Muscle layer of duodenum (tissue), 2 donors: ENCODE measurements at regions not wholly inside any gene's neighbourhood (a gene's known extent, or its start where the extent isn't known, plus 50 kb on each side); places are given as distances from the start of the nearest gene placed in this dataset.
"Not testable (repeated sequence)": the region's sequence is repeated elsewhere in the genome, so short reads cannot be mapped to it uniquely, and the experiment has no call there.

ENCODE experiments used
- H3K27ac ChIP-seq: one replicate; pipeline ENCODE4 v1.7.0; 2013; ENCODE audit warnings: mild to moderate bottlenecking, low read length
- H3K27me3 ChIP-seq: one replicate; pipeline ENCODE4 v1.7.0; 2013; ENCODE audit warnings: low read depth, mild to moderate bottlenecking, control low read depth, low read length
- H3K36me3 ChIP-seq, 2 donors: one replicate each; pipeline ENCODE4 v1.7.0; 2013; ENCODE audit warnings: low read length in 2 of 2, control low read depth in 1 of 2, mild to moderate bottlenecking in 1 of 2; ENCODE audit not compliant: insufficient read depth in 2 of 2, control insufficient read depth in 1 of 2
- H3K4me1 ChIP-seq, 2 donors: one replicate each; pipeline ENCODE4 v1.7.0; 2013; ENCODE audit warnings: low read length in 2 of 2, mild to moderate bottlenecking in 2 of 2, control low read depth in 1 of 2, moderate library complexity in 1 of 2; ENCODE audit not compliant: insufficient read depth in 2 of 2, control insufficient read depth in 1 of 2
- H3K4me3 ChIP-seq, 2 donors: one replicate each; pipeline ENCODE4 v1.7.0; 2013; ENCODE audit warnings: low read length in 2 of 2, low read depth in 1 of 2, mild to moderate bottlenecking in 1 of 2
- H3K9me3 ChIP-seq, 2 donors: one replicate each; pipeline ENCODE4 v1.7.0; 2013; ENCODE audit warnings: low read length in 2 of 2, control low read depth in 1 of 2, mild to moderate bottlenecking in 1 of 2; ENCODE audit not compliant: control insufficient read depth in 1 of 2
- donor health status: healthy.

DNA sequence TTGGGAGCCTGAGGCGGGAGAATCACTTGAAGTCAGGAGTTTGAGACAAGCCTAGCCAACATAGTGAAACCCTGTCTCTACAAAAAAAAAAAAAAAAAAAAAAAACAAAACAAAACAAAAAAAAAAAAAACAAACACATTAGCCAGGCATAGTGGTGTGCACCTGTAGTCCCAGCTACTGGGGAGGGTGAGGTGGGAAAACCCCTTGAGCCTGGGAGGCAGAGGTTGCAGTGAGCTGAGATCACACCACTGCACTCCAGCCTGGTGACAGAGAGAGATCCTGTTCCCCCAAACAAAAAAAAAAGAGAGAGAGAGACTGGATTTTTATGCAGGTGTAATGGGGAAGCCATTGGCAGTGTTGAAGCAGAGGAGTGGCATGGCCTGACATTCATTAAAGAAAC, 385.7 kb upstream of the TENM3 start:
- not testable (repeated sequence) for H3K27ac ChIP-seq, H3K4me3 ChIP-seq, H3K9me3 ChIP-seq, H3K27me3 ChIP-seq, H3K36me3 ChIP-seq, H3K4me1 ChIP-seq

DNA sequence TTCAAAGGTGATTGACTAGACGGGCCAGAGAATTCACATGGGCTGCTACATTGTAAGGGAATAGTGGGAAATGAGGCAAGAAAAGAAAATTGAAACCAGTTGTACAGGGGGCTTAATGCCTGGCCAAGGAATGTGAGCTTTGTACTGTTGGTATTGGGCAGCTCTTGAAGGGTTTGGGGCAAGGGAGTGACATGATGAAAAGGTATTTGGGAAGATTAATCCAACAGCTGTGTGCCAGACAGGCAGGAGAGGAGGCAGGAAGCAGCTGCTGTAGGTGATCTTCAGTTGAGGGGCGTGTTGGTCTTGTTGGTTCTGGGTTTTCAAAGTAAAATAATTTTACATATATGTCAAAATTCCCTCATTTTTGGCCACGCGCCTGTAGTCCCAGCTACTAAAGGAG, 384.5 kb upstream of the TENM3 start:
- H3K9me3 ChIP-seq, result no peaks in the 10 kb centered on the region
- H3K36me3 ChIP-seq, result no peaks in the 10 kb centered on the region
- H3K27ac ChIP-seq, result no peak overlapping the region
- no peak overlapping the region for H3K4me3 ChIP-seq
- no peaks in the 10 kb centered on the region for H3K4me1 ChIP-seq
- no peaks in the 10 kb centered on the region for H3K27me3 ChIP-seq

DNA sequence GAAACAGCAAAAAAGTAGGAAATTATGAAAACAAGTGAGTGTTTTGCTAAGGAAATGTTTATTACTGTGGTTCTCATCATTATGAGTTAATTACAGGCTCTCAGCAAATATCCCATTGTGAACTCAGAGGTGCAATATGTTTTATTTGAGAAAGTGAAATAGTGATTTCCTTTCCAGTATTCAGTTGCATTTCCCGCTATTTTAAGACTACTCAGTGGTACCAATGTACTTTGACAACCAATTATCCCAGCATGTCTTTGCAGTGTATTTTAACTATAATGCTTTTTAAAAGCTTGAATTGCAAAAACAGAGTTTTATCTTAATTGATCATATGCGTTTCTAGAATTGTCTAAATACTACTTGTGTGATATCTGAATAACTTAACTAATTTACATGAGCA, 383.8 kb upstream of the TENM3 start:
- H3K27me3 ChIP-seq, result no peaks in the 10 kb centered on the region
- no peaks in the 10 kb centered on the region for H3K9me3 ChIP-seq
- H3K4me3 ChIP-seq, result no peak overlapping the region
- H3K36me3 ChIP-seq, result no peaks in the 10 kb centered on the region
- H3K4me1 ChIP-seq, result no peaks in the 10 kb centered on the region
- H3K27ac ChIP-seq, result no peak overlapping the region

DNA sequence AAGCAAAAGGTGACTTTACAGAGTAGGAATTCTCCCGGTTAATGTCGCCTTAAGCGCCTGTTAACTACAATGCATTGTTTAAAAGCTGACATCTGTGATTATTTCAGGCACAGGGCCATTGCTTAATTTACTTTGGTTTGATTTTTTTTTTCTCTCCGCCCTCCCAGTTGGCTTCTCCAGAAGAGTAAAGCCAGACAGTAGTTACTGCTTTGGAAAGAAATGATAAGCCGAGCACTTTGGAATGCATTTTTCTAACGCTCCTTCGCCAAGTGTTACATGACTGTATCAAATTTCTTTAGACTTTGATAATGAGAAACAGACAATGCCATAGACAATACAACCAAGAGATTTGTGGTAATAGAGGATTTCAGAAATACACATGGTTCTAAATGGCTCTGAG, 383.0 kb upstream of the TENM3 start:
- H3K9me3 ChIP-seq, result no peaks in the 10 kb centered on the region

DNA sequence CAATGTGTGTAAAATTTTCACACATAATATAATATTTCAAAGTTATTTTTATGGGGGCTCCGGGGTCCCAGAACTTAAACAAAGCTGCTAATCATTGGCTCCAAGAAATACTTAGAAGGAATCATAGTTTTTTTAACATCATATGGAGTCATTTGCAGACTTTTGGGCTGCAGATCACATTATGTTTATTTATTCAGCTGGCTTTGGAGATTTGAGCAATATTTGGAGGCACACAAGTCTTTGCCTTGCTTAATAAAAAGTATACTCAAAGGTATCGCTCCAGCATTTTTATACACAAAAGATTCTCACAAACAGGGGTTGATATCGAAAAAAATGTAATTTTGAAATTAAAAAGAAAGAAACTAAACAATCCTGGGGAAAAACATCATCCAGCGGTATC, 382.5 kb upstream of the TENM3 start:
- H3K36me3 ChIP-seq, result no peaks in the 10 kb centered on the region

More for the DNA sequence above, 383.0 kb upstream of the TENM3 start:
- Histone ChIP-seq H3K4me3 (no peak overlapping the region), H3K4me1 (no peaks in the 10 kb centered on the region), H3K36me3 (no peaks in the 10 kb centered on the region), H3K27me3 (no peaks in the 10 kb centered on the region), H3K27ac (no peak overlapping the region)

DNA sequence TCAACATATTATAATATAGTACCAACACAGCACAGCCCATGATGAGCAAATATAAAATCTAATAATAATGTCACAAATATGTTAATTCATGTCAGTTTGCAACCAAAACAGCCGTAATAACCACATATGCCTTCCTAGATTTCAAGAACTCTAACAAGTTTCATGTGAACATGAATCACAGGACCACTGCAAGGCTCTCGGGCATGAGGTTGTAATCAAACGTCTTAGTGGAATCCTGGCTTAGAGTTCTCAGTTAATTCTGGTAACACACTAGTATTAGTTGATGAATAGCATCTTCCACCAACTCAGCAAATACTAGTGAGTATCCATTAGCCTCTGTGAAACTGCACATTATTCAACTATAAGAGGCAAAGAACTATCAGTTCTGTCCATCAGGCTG, 379.3 kb upstream of the TENM3 start:
- Histone ChIP-seq H3K4me1 (no peaks in the 10 kb centered on the region), H3K9me3 (no peaks in the 10 kb centered on the region), H3K36me3 (no peaks in the 10 kb centered on the region), H3K27ac (no peak overlapping the region), H3K27me3 (no peaks in the 10 kb centered on the region), H3K4me3 (no peak overlapping the region)

More for the DNA sequence above, 382.5 kb upstream of the TENM3 start:
- no peak overlapping the region for H3K27ac ChIP-seq
- H3K9me3 ChIP-seq, result no peaks in the 10 kb centered on the region
- no peak overlapping the region for H3K4me3 ChIP-seq
- H3K4me1 ChIP-seq, result no peaks in the 10 kb centered on the region
- no peaks in the 10 kb centered on the region for H3K27me3 ChIP-seq

DNA sequence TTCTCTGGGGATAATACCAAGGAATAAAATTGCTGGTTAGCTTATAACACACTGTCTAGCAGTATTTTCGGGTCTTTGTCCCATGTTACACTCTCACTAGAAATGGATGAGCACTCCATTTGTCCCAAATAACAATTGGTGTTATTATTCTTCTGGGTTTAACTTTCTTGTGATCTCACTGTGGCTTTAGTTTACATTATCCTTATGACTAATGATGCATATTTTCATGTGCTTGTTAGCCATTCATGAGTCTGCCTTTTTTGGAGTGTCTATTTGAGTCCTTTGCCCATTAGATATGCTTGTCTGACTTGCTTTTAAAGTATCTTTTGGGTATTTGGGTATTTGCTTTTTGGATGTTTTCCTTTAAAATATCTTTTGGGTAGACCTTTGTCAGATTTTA, 372.9 kb upstream of the TENM3 start:
- no peaks in the 10 kb centered on the region for H3K4me1 ChIP-seq
- no peak overlapping the region for H3K27ac ChIP-seq

DNA sequence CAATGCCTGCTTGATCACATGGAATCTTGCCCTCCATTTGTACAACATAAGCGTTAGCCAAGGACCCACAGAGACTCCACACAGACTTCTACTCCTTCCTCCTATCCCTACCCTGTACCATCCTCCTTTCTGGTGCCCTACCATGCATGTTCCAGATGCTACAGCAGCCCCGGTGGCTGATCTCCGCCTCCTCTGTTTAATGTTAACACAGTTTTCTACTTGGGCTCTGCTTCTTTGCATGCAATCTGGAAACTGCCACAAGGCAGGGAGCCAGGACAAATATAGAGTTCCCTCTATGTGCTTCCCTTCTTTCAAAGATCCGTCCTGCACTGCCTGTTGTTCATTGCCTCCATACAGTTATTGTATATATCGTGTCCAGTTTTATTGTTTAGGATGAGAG, 368.6 kb upstream of the TENM3 start:
- Histone ChIP-seq H3K4me1 (no peaks in the 10 kb centered on the region), H3K9me3 (no peaks in the 10 kb centered on the region), H3K27me3 (no peaks in the 10 kb centered on the region), H3K27ac (no peak overlapping the region), H3K4me3 (no peak overlapping the region), H3K36me3 (no peaks in the 10 kb centered on the region)

More for the DNA sequence above, 372.9 kb upstream of the TENM3 start:
- Histone ChIP-seq H3K36me3 (no peaks in the 10 kb centered on the region), H3K9me3 (no peaks in the 10 kb centered on the region), H3K4me3 (no peak overlapping the region), H3K27me3 (no peaks in the 10 kb centered on the region)

DNA sequence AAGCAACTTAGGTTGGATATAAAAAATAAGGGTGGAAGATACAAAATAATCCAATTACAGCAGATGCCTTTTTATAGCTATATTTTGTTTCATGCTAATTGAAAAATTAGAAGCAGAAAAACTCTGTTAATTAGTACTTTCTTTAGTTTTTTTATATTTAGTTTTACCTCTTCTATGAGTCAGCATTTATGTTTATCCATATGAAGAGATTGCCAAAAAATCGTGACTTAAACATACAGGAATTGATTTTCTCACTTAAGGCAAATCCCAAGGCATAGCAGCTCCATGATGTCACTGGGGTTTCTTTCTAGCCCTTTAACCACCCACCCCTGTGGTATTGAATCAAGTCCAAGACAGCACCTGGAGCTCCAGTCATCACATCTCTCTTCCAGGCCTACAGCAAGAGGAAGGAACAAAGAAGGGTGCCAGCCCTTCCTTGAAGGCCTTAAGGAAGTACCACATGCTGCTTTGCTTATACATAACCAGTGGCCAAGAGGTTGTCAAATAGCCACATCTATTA, 365.8 kb upstream of the TENM3 start:
- H3K27me3 ChIP-seq, result no peaks in the 10 kb centered on the region
- H3K4me3 ChIP-seq, result no peak overlapping the region
- H3K4me1 ChIP-seq, result no peaks in the 10 kb centered on the region
- H3K36me3 ChIP-seq, result no peaks in the 10 kb centered on the region
- no peaks in the 10 kb centered on the region for H3K9me3 ChIP-seq
- H3K27ac ChIP-seq, result no peak overlapping the region

DNA sequence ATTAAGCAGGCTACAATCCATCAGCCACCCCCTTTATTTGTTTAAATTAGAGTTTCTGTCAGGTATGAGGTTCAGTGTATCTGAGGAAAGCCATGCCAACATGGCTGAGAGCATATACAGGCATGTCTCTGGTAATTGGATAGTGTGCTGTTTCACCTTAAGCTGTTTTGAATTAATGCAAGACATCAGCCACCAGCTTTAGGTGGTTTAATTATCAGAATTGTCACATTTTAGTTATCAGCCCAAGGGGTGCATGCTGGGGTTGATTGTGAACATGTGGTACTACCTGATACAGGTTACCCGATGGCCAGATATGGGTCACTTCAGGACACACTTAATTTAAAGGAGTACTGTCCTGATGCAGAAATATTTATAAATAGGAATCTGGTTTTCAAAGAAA, 353.2 kb upstream of the TENM3 start:
- H3K27me3 ChIP-seq, result no peaks in the 10 kb centered on the region
- H3K9me3 ChIP-seq, result no peaks in the 10 kb centered on the region
- no peaks in the 10 kb centered on the region for H3K36me3 ChIP-seq
- no peak overlapping the region for H3K4me3 ChIP-seq
- H3K27ac ChIP-seq, result no peak overlapping the region
- no peaks in the 10 kb centered on the region for H3K4me1 ChIP-seq

DNA sequence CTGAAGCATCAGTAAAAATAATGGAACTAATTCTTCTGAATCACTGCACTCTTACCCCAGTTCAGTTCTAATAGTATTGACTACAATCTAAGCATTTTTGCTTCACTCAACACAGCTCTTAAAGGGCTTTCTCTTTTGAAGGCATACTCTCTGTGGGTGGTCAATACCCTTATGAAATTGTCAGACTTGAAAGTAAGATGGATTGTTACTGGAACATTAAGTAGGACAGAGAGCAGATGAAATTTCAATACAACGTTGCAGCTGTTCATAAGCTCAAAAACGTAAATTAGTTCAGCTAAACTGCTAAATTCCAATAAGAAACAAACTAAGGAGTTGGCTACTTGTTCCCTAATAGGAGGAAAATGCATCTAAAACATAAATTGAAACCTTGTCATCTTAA, 352.3 kb upstream of the TENM3 start:
- no peak overlapping the region for H3K4me3 ChIP-seq
- H3K4me1 ChIP-seq, result no peaks in the 10 kb centered on the region

DNA sequence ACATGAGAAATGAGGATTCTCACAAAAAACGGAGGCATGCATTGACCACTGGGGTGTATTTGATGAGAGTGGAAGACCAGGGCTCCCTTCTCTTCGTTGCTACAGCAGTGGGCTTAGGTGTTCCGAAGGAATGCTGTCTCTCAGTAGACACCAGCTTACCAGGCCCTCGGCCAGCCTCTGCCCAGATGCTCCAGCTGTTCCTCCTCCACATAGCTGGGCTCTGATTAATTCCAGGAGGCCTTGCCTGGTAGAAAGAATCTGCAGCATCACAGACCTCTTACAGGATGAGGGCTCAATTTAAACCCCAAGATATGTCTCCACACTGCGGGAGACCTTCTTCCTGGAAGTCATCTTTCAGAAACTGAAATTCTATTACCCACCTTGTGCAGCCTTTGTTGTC, 346.6 kb upstream of the TENM3 start:
- Histone ChIP-seq H3K4me1 (no peaks in the 10 kb centered on the region), H3K9me3 (no peaks in the 10 kb centered on the region), H3K27me3 (no peaks in the 10 kb centered on the region), H3K4me3 (no peak overlapping the region), H3K36me3 (no peaks in the 10 kb centered on the region), H3K27ac (no peak overlapping the region)

More for the DNA sequence above, 352.3 kb upstream of the TENM3 start:
- Histone ChIP-seq H3K27ac (no peak overlapping the region), H3K27me3 (no peaks in the 10 kb centered on the region), H3K36me3 (no peaks in the 10 kb centered on the region), H3K9me3 (no peaks in the 10 kb centered on the region)
